OCI-LY7 (cell line): ENCODE measurements at regions not wholly inside any gene's neighbourhood (a gene's known extent, or its start where the extent isn't known, plus 50 kb on each side); places are given as distances from the start of the nearest gene placed in this dataset.
"Not testable (repeated sequence)": the region's sequence is repeated elsewhere in the genome, so short reads cannot be mapped to it uniquely, and the experiment has no call there.

Experiments used
- BruUV-seq: library from RNA; stranded (reverse); fragments of 400-500 nt; replicated peaks from 2 replicates; lab custom pipeline; 2021; lab: Mats Ljungman, UMichigan
- CTCF ChIA-PET: fragments of 300-600 bp; sonication (Branson Sonifier 250); formaldehyde crosslinking; loops from one replicate; lab custom pipeline; 2022; ENCODE audit warnings: antibody characterized with exemption; ENCODE audit not compliant: unreplicated experiment; lab: Charles Lee
- POLR2A ChIA-PET: fragments of 300-600 bp; sonication (Branson Sonifier 250); formaldehyde crosslinking; loops from one replicate; lab custom pipeline; 2022; ENCODE audit warnings: antibody characterized with exemption; lab: Charles Lee
- DNase-seq: peaks from one replicate; pipeline ENCODE4 v3.0.0-alpha.2; 2015; ENCODE audit warnings: low spot score
- H2AFZ ChIP-seq: fragments of 200-600 bp; sonication (generic), shearing (Covaris generic); 2 replicates; pipeline ENCODE4 v1.6.1; 2014; ENCODE audit warnings: mild to moderate bottlenecking, antibody characterized with exemption, low read length, moderate library complexity
- H3K27ac ChIP-seq: fragments of 200-600 bp; sonication (generic); 2 replicates; pipeline ENCODE4 v1.5.1; 2014; ENCODE audit warnings: mixed run types, low read depth, mild to moderate bottlenecking, moderate library complexity, low read length, inconsistent platforms; ENCODE audit not compliant: poor library complexity, severe bottlenecking
- H3K36me3 ChIP-seq: fragments of 200-600 bp; sonication (generic); 2 replicates; pipeline ENCODE4 v1.6.1; 2014; ENCODE audit warnings: mild to moderate bottlenecking, antibody characterized with exemption, low read length, moderate library complexity, mixed read lengths; ENCODE audit not compliant: insufficient read depth
- H3K4me1 ChIP-seq: fragments of 200-600 bp; sonication (generic); 2 replicates; pipeline ENCODE4 v1.5.1; 2014; ENCODE audit warnings: mild to moderate bottlenecking, low read length; ENCODE audit not compliant: insufficient read depth, poor library complexity, severe bottlenecking
- H3K4me2 ChIP-seq: fragments of 200-600 bp; sonication (generic); 2 replicates; pipeline ENCODE4 v1.6.1; 2014; ENCODE audit warnings: mild to moderate bottlenecking, low read length
- H3K4me3 ChIP-seq: fragments of 200-600 bp; sonication (generic); 2 replicates; pipeline ENCODE4 v1.5.1; 2014; ENCODE audit warnings: mild to moderate bottlenecking, low read depth, low read length; ENCODE audit not compliant: poor library complexity, severe bottlenecking
- H3K79me2 ChIP-seq: fragments of 200-600 bp; sonication (generic); 2 replicates; pipeline ENCODE4 v1.6.1; 2016; ENCODE audit warnings: low read depth, mild to moderate bottlenecking, low read length, moderate library complexity, mixed read lengths; ENCODE audit not compliant: insufficient read depth
- H3K9me2 ChIP-seq: fragments of 200-600 bp; sonication (generic); 2 replicates; pipeline ENCODE4 v1.6.1; 2016; ENCODE audit warnings: mild to moderate bottlenecking, low read length, mixed read lengths; ENCODE audit not compliant: insufficient read depth
- H3K9me3 ChIP-seq: fragments of 200-600 bp; sonication (generic); 2 replicates; pipeline ENCODE4 v1.6.1; 2014; ENCODE audit warnings: mild to moderate bottlenecking, mixed run types, low read length, mixed read lengths
- H4K20me1 ChIP-seq: fragments of 200-600 bp; sonication (generic); 2 replicates; pipeline ENCODE4 v1.6.1; 2014; ENCODE audit warnings: mild to moderate bottlenecking, antibody characterized with exemption, low read length, moderate library complexity, mixed read lengths; ENCODE audit not compliant: insufficient read depth
- EZH2phosphoT487 ChIP-seq: fragments of 200-600 bp; sonication (generic); IDR thresholded peaks from 2 replicates; pipeline ENCODE4 v1.6.1; 2018; ENCODE audit warnings: low read depth, borderline replicate concordance, mild to moderate bottlenecking, mixed run types, antibody characterized with exemption, low read length, moderate library complexity, mixed read lengths
- intact Hi-C: fragments of 100-400 bp; cut with micrococcal nuclease; formaldehyde crosslinking; loops from one replicate; pipeline ENCODE4 v1.10.0; 2022; ENCODE audit not compliant: unreplicated experiment
- TF ChIP-seq, protein P1 (sequence below): fragments of 200-600 bp; sonication (generic); conservative IDR thresholded peaks from 2 replicates; pipeline ENCODE4 v1.5.1; 2014; ENCODE audit warnings: mild to moderate bottlenecking, antibody characterized with exemption, low read length, moderate library complexity, mixed read lengths

DNA sequence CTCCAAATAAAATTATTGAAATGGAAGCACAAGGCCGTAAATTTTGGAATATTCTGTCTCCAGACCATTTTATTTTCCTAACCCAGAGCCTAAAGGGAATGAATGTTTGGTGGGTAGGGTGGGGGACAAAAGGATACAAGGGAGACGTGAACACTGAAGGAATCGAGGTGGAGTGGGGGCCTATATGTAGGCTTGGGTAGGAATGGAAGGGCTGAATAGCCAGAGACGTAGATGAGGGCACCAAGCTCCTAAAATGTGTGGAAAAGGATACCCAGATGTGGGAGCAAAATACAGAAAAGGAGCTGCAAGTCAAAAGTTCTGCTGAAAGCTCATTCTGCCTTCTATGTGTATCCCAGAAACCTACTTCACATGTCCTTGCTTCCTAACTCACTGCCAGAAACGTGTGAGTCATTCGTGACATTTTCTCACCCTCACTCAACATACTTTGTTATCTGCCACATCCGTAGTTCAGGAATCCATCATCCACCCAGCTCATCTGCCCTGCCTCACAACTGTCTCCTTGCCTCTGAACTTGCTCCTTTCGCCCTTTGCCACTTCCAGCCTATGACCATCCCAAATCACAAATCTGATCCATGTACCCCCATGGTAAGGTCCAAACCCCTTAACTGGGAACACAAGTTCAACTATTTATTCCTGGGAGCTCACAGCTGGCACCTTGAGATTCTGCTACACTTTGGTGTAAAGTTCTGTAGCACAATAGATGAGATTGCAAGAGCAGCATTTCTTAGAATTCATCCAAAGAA, 84.1 kb upstream of the PRDX6 start:
- Histone ChIP-seq H4K20me1 (no peaks in the 10 kb centered on the region), H3K4me1 (no peaks in the 10 kb centered on the region), H3K9me3 (no peaks in the 10 kb centered on the region), H3K27ac (no peak overlapping the region), H2AFZ (no peak overlapping the region), H3K4me2 (no peak overlapping the region), H3K9me2 (no peaks in the 10 kb centered on the region), H3K36me3 (no peaks in the 10 kb centered on the region), H3K79me2 (no peaks in the 10 kb centered on the region), H3K4me3 (no peak overlapping the region)
- TF ChIP-seq, protein P1, sequence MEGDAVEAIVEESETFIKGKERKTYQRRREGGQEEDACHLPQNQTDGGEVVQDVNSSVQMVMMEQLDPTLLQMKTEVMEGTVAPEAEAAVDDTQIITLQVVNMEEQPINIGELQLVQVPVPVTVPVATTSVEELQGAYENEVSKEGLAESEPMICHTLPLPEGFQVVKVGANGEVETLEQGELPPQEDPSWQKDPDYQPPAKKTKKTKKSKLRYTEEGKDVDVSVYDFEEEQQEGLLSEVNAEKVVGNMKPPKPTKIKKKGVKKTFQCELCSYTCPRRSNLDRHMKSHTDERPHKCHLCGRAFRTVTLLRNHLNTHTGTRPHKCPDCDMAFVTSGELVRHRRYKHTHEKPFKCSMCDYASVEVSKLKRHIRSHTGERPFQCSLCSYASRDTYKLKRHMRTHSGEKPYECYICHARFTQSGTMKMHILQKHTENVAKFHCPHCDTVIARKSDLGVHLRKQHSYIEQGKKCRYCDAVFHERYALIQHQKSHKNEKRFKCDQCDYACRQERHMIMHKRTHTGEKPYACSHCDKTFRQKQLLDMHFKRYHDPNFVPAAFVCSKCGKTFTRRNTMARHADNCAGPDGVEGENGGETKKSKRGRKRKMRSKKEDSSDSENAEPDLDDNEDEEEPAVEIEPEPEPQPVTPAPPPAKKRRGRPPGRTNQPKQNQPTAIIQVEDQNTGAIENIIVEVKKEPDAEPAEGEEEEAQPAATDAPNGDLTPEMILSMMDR, result no peak
- no peak for TF ChIP-seq EZH2phosphoT487
- no TSS peak for BruUV-seq
- intact Hi-C loops, result no loop called here
- no peak for DNase-seq
- ChIA-PET CTCF (no interaction called here), POLR2A (interaction anchor here (0.6 to 2.1 kb wide), 2 partner anchors 10 to 13 kb away, joined by 3 to 9 read pairs; no protein-coding TSS in a partner anchor)

DNA sequence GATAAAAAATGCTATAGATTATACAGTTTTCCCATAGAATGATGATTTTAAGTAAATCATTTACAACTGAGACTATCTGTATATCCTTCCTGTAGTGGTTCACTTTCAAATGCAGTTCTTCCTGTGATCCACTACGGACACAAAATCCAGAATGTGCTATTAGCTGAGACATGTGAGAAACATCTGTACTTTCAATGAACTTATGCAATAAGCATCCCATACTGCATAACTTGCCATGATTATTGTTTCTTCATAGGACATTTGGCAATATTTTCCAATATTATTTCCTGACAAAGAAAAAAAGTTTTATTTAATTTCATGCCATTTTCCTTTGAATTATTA, 83.5 kb upstream of the PRDX6 start:
- Histone ChIP-seq H3K4me1 (no peaks in the 10 kb centered on the region), H3K4me3 (no peak overlapping the region), H3K79me2 (no peaks in the 10 kb centered on the region), H2AFZ (no peak overlapping the region), H4K20me1 (no peaks in the 10 kb centered on the region), H3K4me2 (no peak overlapping the region), H3K9me3 (no peaks in the 10 kb centered on the region), H3K36me3 (no peaks in the 10 kb centered on the region), H3K9me2 (no peaks in the 10 kb centered on the region), H3K27ac (no peak overlapping the region)
- CTCF ChIA-PET, result no interaction called here
- POLR2A ChIA-PET, result no interaction called here
- DNase-seq, result no peak
- BruUV-seq, result no TSS peak
- intact Hi-C loops, result no loop called here
- TF ChIP-seq EZH2phosphoT487, result no peak
- TF ChIP-seq, protein P1, result no peak

DNA sequence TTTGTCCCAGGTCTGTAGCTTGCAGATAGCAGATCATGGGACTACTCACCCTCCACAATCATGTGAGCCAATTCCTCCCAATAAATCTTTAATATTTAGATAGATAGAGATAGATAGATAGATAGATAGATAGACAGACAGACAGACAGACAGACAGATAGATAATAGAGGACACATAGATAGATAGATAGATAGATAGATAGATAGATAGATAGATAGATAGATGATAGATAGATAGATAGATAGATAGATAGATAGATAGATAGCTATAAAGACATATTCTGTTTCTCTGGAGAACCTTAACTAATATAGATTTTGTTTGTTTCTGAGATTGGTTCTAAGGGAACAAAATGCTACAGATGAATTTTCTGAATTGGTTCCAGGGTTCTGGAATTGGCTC, 82.3 kb upstream of the PRDX6 start:
- H4K20me1 ChIP-seq, CTCF ChIA-PET, H3K27ac ChIP-seq, H3K36me3 ChIP-seq, H3K4me1 ChIP-seq, H3K79me2 ChIP-seq, H2AFZ ChIP-seq, H3K4me2 ChIP-seq, DNase-seq, H3K4me3 ChIP-seq, BruUV-seq, H3K9me2 ChIP-seq, H3K9me3 ChIP-seq, intact Hi-C loops: not testable (repeated sequence)
- POLR2A ChIA-PET, result interaction anchor here (1.0 kb wide), 1 partner anchor 11 kb away, joined by 3 read pairs; no protein-coding TSS in a partner anchor
